ENCODE measurements at regions not wholly inside any gene's neighbourhood (a gene's known extent, or its start where the extent isn't known, plus 50 kb on each side); places are given as distances from the start of the nearest gene placed in this dataset.

GRCh38 chr6:14618759-14619418, 501.3 kb downstream of the CD83 start:
- no peak for TF ChIP-seq CTCF (tag by site-specific recombination; IDR thresholded peaks at IDR 0.05)
- TF ChIP-seq ZBTB21 (tag by site-specific recombination; IDR thresholded peaks at IDR 0.05): no peak
- TF ChIP-seq ZNF324 (tag by site-specific recombination; IDR thresholded peaks at IDR 0.05): no peak
- no peak for TF ChIP-seq OSR2 (tag by site-specific recombination; IDR thresholded peaks at IDR 0.05)
